Stomach (tissue), 4 donors: ENCODE measurements at regions not wholly inside any gene's neighbourhood (a gene's known extent, or its start where the extent isn't known, plus 50 kb on each side); places are given as distances from the start of the nearest gene placed in this dataset.

Experiments used
- CTCF ChIP-seq, 7 experiments: fragments of 450-650 bp in 4 of 7; fragments of 200-600 bp in 3 of 7; sonication (generic) in 3 of 7; IDR thresholded peaks; one replicate each; pipeline ENCODE4 v1.5.1; 2016 to 2019; ENCODE audit warnings: antibody characterized with exemption in 7 of 7, control low read depth in 2 of 7, mild to moderate bottlenecking in 1 of 7
- POLR2A ChIP-seq, 4 donors: fragments of 450-650 bp; IDR thresholded peaks; one replicate each; pipeline ENCODE4 v1.6.1; 2016; ENCODE audit warnings: antibody characterized with exemption in 4 of 4, control low read depth in 2 of 4, mild to moderate bottlenecking in 1 of 4, moderate library complexity in 1 of 4
- POLR2AphosphoS5 ChIP-seq, 3 donors: sonication (generic); formaldehyde crosslinking; IDR thresholded peaks; one replicate each; pipeline ENCODE4 v1.6.1; 2016; ENCODE audit warnings: antibody characterized with exemption in 3 of 3

GRCh38 chr16:56068314-56068713 is 123.0 kb upstream of the GNAO1 start:
- TF ChIP-seq CTCF (IDR thresholded peaks at IDR 0.05): no peak
- no peak for TF ChIP-seq POLR2AphosphoS5 (IDR thresholded peaks at IDR 0.05)
- TF ChIP-seq POLR2A (IDR thresholded peaks at IDR 0.05): no peak
